ENCODE measurements at regions not wholly inside any gene's neighbourhood (a gene's known extent, or its start where the extent isn't known, plus 50 kb on each side); places are given as distances from the start of the nearest gene placed in this dataset.

- DNase-seq (ENCODE audit: low spot score) (no peak), FAIRE-seq (no peak)
Observed at GRCh38 chr5:68915079-68915478, 178.7 kb upstream of the SLC30A5 start.

- FAIRE-seq (no peak), DNase-seq (ENCODE audit: low spot score) (peak; percentile 35)
Observed at GRCh38 chr5:68918306-68918705, 175.5 kb upstream of the SLC30A5 start.

GRCh38 chr5:68919988-68920490 lies 173.8 kb upstream of the SLC30A5 start:
- no peak for FAIRE-seq
- DNase-seq (ENCODE audit: low spot score) = no peak

GRCh38 chr5:68920888-68921287 lies 172.9 kb upstream of the SLC30A5 start:
- no peak for FAIRE-seq
- no peak for DNase-seq (ENCODE audit: low spot score)

GRCh38 chr5:68922172-68922987 lies 171.4 kb upstream of the SLC30A5 start:
- DNase-seq (ENCODE audit: low spot score) (no peak), FAIRE-seq (peak; percentile 9)

GRCh38 chr5:68924481-68925145 lies 169.2 kb upstream of the SLC30A5 start:
- FAIRE-seq (peak; percentile 70), DNase-seq (ENCODE audit: low spot score) (peak; percentile 77)

GRCh38 chr5:68928617-68929302 lies 165.1 kb upstream of the SLC30A5 start:
- FAIRE-seq (no peak), DNase-seq (ENCODE audit: low spot score) (no peak)

GRCh38 chr5:68930139-68930538 lies 163.7 kb upstream of the SLC30A5 start:
- FAIRE-seq = peak; percentile 27

GRCh38 chr5:68932830-68933434 lies 160.9 kb upstream of the SLC30A5 start:
- FAIRE-seq (no peak), DNase-seq (ENCODE audit: low spot score) (no peak)

More at GRCh38 chr5:68930139-68930538, 163.7 kb upstream of the SLC30A5 start:
- DNase-seq (ENCODE audit: low spot score) = no peak

- DNase-seq (ENCODE audit: low spot score) = no peak
- no peak for FAIRE-seq
Observed at GRCh38 chr5:68942169-68942568, 151.6 kb upstream of the SLC30A5 start.

- DNase-seq (ENCODE audit: low spot score) (no peak), FAIRE-seq (no peak)
Observed at GRCh38 chr5:68946728-68947127, 147.1 kb upstream of the SLC30A5 start.

- FAIRE-seq = no peak
Observed at GRCh38 chr5:68947986-68948385, 145.8 kb upstream of the SLC30A5 start.

GRCh38 chr5:68949256-68949655 lies 144.6 kb upstream of the SLC30A5 start:
- no peak for FAIRE-seq
- DNase-seq (ENCODE audit: low spot score) = no peak

More at GRCh38 chr5:68947986-68948385, 145.8 kb upstream of the SLC30A5 start:
- DNase-seq (ENCODE audit: low spot score) = no peak

- DNase-seq (ENCODE audit: low spot score) = no peak
- FAIRE-seq = no peak
Observed at GRCh38 chr5:68949711-68950110, 144.1 kb upstream of the SLC30A5 start.

GRCh38 chr5:68950125-68950524 lies 143.7 kb upstream of the SLC30A5 start:
- FAIRE-seq = no peak
- no peak for DNase-seq (ENCODE audit: low spot score)

GRCh38 chr5:68950930-68951329 lies 142.9 kb upstream of the SLC30A5 start:
- DNase-seq (ENCODE audit: low spot score) (no peak), FAIRE-seq (no peak)

- FAIRE-seq (peak; percentile 5), DNase-seq (ENCODE audit: low spot score) (no peak)
Observed at GRCh38 chr5:68953231-68953874, 140.5 kb upstream of the SLC30A5 start.

GRCh38 chr5:68953875-68954617 lies 139.8 kb upstream of the SLC30A5 start:
- FAIRE-seq (no peak), DNase-seq (ENCODE audit: low spot score) (no peak)

GRCh38 chr5:68954618-68954910 lies 139.2 kb upstream of the SLC30A5 start:
- peak; percentile 55 for FAIRE-seq
- DNase-seq (ENCODE audit: low spot score) = no peak

GRCh38 chr5:68957591-68957990 lies 136.2 kb upstream of the SLC30A5 start:
- DNase-seq (ENCODE audit: low spot score) (no peak), FAIRE-seq (no peak)
